DND-41 (cell line): ENCODE measurements at regions not wholly inside any gene's neighbourhood (a gene's known extent, or its start where the extent isn't known, plus 50 kb on each side); places are given as distances from the start of the nearest gene placed in this dataset.

Experiments used
- EZH2 ChIP-seq: IDR thresholded peaks from 3 replicates; pipeline ENCODE4 v1.6.1; 2012; ENCODE audit warnings: borderline replicate concordance, low read depth, mild to moderate bottlenecking, moderate library complexity, low read length, inconsistent platforms; ENCODE audit not compliant: severe bottlenecking
- TF ChIP-seq, protein P1 (sequence below): IDR thresholded peaks from 2 replicates; pipeline ENCODE4 v1.5.1; 2012; ENCODE audit warnings: borderline replicate concordance, low read length, moderate library complexity, mild to moderate bottlenecking; ENCODE audit not compliant: poor library complexity, severe bottlenecking; ENCODE audit errors: extremely low read depth

DNA sequence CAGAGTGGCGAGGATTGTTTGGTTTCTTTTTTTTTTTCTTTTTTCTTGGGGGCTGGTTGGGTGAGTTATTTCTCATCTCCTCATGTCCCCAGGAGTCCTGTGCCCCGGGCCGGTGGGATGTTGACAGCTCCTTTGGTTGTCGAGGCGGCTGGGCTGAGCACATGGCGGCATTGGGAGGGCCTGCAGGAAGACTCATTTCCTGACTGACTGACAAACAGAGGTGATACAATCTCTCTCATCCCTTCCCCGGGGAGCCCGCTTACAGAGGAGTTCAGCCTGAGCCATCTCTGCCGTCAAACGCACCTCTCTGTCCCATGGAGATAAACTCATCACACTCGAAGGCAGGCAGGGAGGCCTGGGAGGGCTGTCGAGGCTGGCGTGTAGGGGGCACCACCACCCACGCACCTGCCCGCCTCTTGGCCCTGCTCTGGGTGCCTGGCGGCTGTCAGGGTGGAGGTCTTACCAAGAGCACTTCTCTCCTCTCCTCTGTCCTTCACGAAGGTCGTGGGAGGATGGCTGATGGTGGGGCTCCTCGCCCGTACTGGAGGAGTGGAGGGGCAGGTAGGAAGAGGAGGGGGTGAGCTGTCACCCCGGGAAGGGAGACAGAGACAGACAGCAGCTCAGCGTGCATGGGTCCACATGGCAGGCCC lies 60.0 kb upstream of the NECTIN1 start:
- TF ChIP-seq, protein P1, sequence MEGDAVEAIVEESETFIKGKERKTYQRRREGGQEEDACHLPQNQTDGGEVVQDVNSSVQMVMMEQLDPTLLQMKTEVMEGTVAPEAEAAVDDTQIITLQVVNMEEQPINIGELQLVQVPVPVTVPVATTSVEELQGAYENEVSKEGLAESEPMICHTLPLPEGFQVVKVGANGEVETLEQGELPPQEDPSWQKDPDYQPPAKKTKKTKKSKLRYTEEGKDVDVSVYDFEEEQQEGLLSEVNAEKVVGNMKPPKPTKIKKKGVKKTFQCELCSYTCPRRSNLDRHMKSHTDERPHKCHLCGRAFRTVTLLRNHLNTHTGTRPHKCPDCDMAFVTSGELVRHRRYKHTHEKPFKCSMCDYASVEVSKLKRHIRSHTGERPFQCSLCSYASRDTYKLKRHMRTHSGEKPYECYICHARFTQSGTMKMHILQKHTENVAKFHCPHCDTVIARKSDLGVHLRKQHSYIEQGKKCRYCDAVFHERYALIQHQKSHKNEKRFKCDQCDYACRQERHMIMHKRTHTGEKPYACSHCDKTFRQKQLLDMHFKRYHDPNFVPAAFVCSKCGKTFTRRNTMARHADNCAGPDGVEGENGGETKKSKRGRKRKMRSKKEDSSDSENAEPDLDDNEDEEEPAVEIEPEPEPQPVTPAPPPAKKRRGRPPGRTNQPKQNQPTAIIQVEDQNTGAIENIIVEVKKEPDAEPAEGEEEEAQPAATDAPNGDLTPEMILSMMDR, result no peak
- TF ChIP-seq EZH2, result no peak
